B cell (primary cell): ENCODE measurements at regions not wholly inside any gene's neighbourhood (a gene's known extent, or its start where the extent isn't known, plus 50 kb on each side); places are given as distances from the start of the nearest gene placed in this dataset.

ENCODE experiments used
- CTCF ChIP-seq: fragments of 200-600 bp; IDR thresholded peaks from one replicate; pipeline ENCODE4 v1.8.0; 2022; ENCODE audit warnings: antibody characterized with exemption, mild to moderate bottlenecking
- EZH2 ChIP-seq: IDR thresholded peaks from 2 replicates; pipeline ENCODE4 v1.6.1; 2012; ENCODE audit warnings: borderline replicate concordance, low read depth, mild to moderate bottlenecking, moderate library complexity, low read length; ENCODE audit not compliant: insufficient read depth, poor library complexity, severe bottlenecking

- no peak for TF ChIP-seq EZH2
- TF ChIP-seq CTCF, result no peak
These were observed 226.5 kb downstream of the NEBL start for GRCh38 chr10:20670579-20670978.
